HEK293 (cell line): ENCODE measurements at regions not wholly inside any gene's neighbourhood (a gene's known extent, or its start where the extent isn't known, plus 50 kb on each side); places are given as distances from the start of the nearest gene placed in this dataset.

Experiments used
- CTCF ChIA-PET: fragments of 350-600 bp; formaldehyde crosslinking; extraction: SDS; loops from one replicate; lab custom pipeline; 2021; ENCODE audit warnings: antibody characterized with exemption; lab: Yijun Ruan, JAX
- POLR2A ChIA-PET: fragments of 300-600 bp; formaldehyde crosslinking; extraction: SDS; loops from one replicate; lab custom pipeline; 2020; ENCODE audit warnings: antibody characterized with exemption, inconsistent platforms; lab: Yijun Ruan, JAX
- H3K27ac ChIP-seq: fragments of 200-500 bp; sonication (Bioruptor generic); 2 replicates; pipeline ENCODE4 v1.5.1; 2014; ENCODE audit warnings: low read depth, low read length, control low read depth, inconsistent platforms; ENCODE audit errors: extremely low read depth
- H3K36me3 ChIP-seq, 2 experiments: fragments of 200-500 bp in 1 of 2; sonication (Bioruptor generic) in 1 of 2; 1 replicate in 1 of 2; 2 replicates in 1 of 2; pipeline ENCODE4 v1.5.1; 2014 to 2017; ENCODE audit warnings: inconsistent platforms in 2 of 2, low read length in 2 of 2; ENCODE audit not compliant: control insufficient read depth in 2 of 2, insufficient read depth in 1 of 2
- H3K4me1 ChIP-seq: fragments of 200-500 bp; sonication (Bioruptor generic); 2 replicates; pipeline ENCODE4 v1.5.1; 2014; ENCODE audit warnings: mild to moderate bottlenecking, low read length, inconsistent platforms; ENCODE audit not compliant: control insufficient read depth, insufficient read depth
- H3K4me3 ChIP-seq: 2 replicates; pipeline ENCODE4 v1.5.1; 2011; ENCODE audit warnings: low read depth, mild to moderate bottlenecking, control low read depth, low read length, moderate library complexity
- H3K9me3 ChIP-seq: fragments of 200-500 bp; sonication (Bioruptor generic); 2 replicates; pipeline ENCODE4 v1.5.1; 2014; ENCODE audit warnings: low read depth, low read length, inconsistent platforms; ENCODE audit not compliant: control insufficient read depth, insufficient read depth
- GLIS1 ChIP-seq: fragments of 450-650 bp; formaldehyde crosslinking; IDR thresholded peaks from 2 replicates; pipeline ENCODE4 v1.5.1; 2016; ENCODE audit warnings: missing biosample characterization, missing genetic modification characterization
- HOXD13 ChIP-seq: sonication (generic); formaldehyde crosslinking; IDR thresholded peaks from 2 replicates; pipeline ENCODE4 v1.8.0; 2022; ENCODE audit warnings: missing genetic modification reagents, borderline replicate concordance
- MYNN ChIP-seq: fragments of 450-650 bp; formaldehyde crosslinking; IDR thresholded peaks from 2 replicates; pipeline ENCODE4 v1.5.1; 2016; ENCODE audit warnings: missing biosample characterization, missing genetic modification characterization, borderline replicate concordance
- SALL2 ChIP-seq: fragments of 450-650 bp; formaldehyde crosslinking; IDR thresholded peaks from 2 replicates; pipeline ENCODE4 v1.5.0; 2017; ENCODE audit warnings: missing biosample characterization, mild to moderate bottlenecking, missing genetic modification characterization, borderline replicate concordance
- SETDB1 ChIP-seq: IDR thresholded peaks from one replicate; pipeline ENCODE4 v1.6.1; 2017; ENCODE audit warnings: mild to moderate bottlenecking, low read length, moderate library complexity, mixed read lengths; ENCODE audit not compliant: insufficient read length
- SP2 ChIP-seq: fragments of 450-650 bp; formaldehyde crosslinking; IDR thresholded peaks from 2 replicates; pipeline ENCODE4 v1.5.1; 2016; ENCODE audit warnings: missing biosample characterization, missing genetic modification characterization
- TRIM28 ChIP-seq: IDR thresholded peaks from 2 replicates; pipeline ENCODE4 v1.6.1; 2011; ENCODE audit warnings: low read length, control low read depth, borderline replicate concordance
- WT1 ChIP-seq: fragments of 450-650 bp; formaldehyde crosslinking; IDR thresholded peaks from 2 replicates; pipeline ENCODE4 v1.5.1; 2016; ENCODE audit warnings: missing biosample characterization, missing genetic modification characterization
- ZBTB1 ChIP-seq: fragments of 450-650 bp; formaldehyde crosslinking; IDR thresholded peaks from 2 replicates; pipeline ENCODE4 v1.5.1; 2016; ENCODE audit warnings: missing biosample characterization, missing genetic modification characterization
- ZNF114 ChIP-seq: fragments of 450-650 bp; formaldehyde crosslinking; IDR thresholded peaks from 2 replicates; pipeline ENCODE4 v1.5.0; 2017; ENCODE audit warnings: missing biosample characterization, missing genetic modification characterization
- ZNF146 ChIP-seq: fragments of 450-650 bp; formaldehyde crosslinking; IDR thresholded peaks from 2 replicates; pipeline ENCODE4 v1.5.1; 2016; ENCODE audit warnings: missing biosample characterization, missing genetic modification characterization
- ZNF169 ChIP-seq: fragments of 450-650 bp; formaldehyde crosslinking; IDR thresholded peaks from 2 replicates; pipeline ENCODE4 v1.5.1; 2016; ENCODE audit warnings: missing biosample characterization, missing genetic modification characterization
- ZNF239 ChIP-seq: fragments of 450-650 bp; formaldehyde crosslinking; IDR thresholded peaks from 2 replicates; pipeline ENCODE4 v1.5.1; 2016; ENCODE audit warnings: missing biosample characterization, missing genetic modification characterization
- ZNF394 ChIP-seq: fragments of 450-650 bp; formaldehyde crosslinking; IDR thresholded peaks from 2 replicates; pipeline ENCODE4 v1.5.1; 2016; ENCODE audit warnings: missing biosample characterization, missing genetic modification characterization, mild to moderate bottlenecking, moderate library complexity, borderline replicate concordance
- ZNF48 ChIP-seq: fragments of 450-650 bp; formaldehyde crosslinking; IDR thresholded peaks from 2 replicates; pipeline ENCODE4 v1.5.1; 2016; ENCODE audit warnings: missing biosample characterization, missing genetic modification characterization
- ZNF544 ChIP-seq: fragments of 450-650 bp; formaldehyde crosslinking; IDR thresholded peaks from 2 replicates; pipeline ENCODE4 v1.5.0; 2017; ENCODE audit warnings: missing biosample characterization, missing genetic modification characterization
- ZNF558 ChIP-seq: fragments of 450-650 bp; formaldehyde crosslinking; IDR thresholded peaks from 2 replicates; pipeline ENCODE4 v1.5.1; 2016; ENCODE audit warnings: missing biosample characterization, missing genetic modification characterization
- ZNF571 ChIP-seq: fragments of 450-650 bp; formaldehyde crosslinking; IDR thresholded peaks from 2 replicates; pipeline ENCODE4 v1.5.0; 2017; ENCODE audit warnings: missing biosample characterization, missing genetic modification characterization
- ZNF660 ChIP-seq: fragments of 450-650 bp; IDR thresholded peaks from 2 replicates; pipeline ENCODE4 v1.5.1; 2018; ENCODE audit warnings: missing biosample characterization, mild to moderate bottlenecking, missing genetic modification characterization
- ZNF776 ChIP-seq: fragments of 450-650 bp; formaldehyde crosslinking; IDR thresholded peaks from 2 replicates; pipeline ENCODE4 v1.5.0; 2017; ENCODE audit warnings: missing biosample characterization, missing genetic modification characterization, borderline replicate concordance
- ZNF830 ChIP-seq: fragments of 450-650 bp; IDR thresholded peaks from 2 replicates; pipeline ENCODE4 v1.5.0; 2018; ENCODE audit warnings: missing biosample characterization, missing genetic modification characterization, low read depth, mild to moderate bottlenecking, moderate library complexity
- ZSCAN23 ChIP-seq: fragments of 450-650 bp; formaldehyde crosslinking; IDR thresholded peaks from 2 replicates; pipeline ENCODE4 v1.5.1; 2016; ENCODE audit warnings: missing biosample characterization, missing genetic modification characterization
- TF ChIP-seq, protein P1 (sequence below): sonication (generic); formaldehyde crosslinking; IDR thresholded peaks from 2 replicates; pipeline ENCODE4 v1.8.1; 2022; ENCODE audit warnings: mild to moderate bottlenecking, moderate library complexity, missing genetic modification reagents
- TF ChIP-seq, protein P2 (sequence below): fragments of 450-650 bp; formaldehyde crosslinking; conservative IDR thresholded peaks from 2 replicates; pipeline ENCODE4 v1.5.1; 2016; ENCODE audit warnings: low read depth, missing biosample characterization, missing genetic modification characterization
- TF ChIP-seq, protein P3 (sequence below): fragments of 450-650 bp; formaldehyde crosslinking; IDR thresholded peaks from 2 replicates; pipeline ENCODE4 v1.5.1; 2017; ENCODE audit warnings: missing biosample characterization, missing genetic modification characterization
- TF ChIP-seq, protein P4 (sequence below): fragments of 450-650 bp; formaldehyde crosslinking; IDR thresholded peaks from 2 replicates; pipeline ENCODE4 v1.5.1; 2016; ENCODE audit warnings: missing biosample characterization, missing genetic modification characterization
- TF ChIP-seq, protein P5 (sequence below): fragments of 450-650 bp; formaldehyde crosslinking; IDR thresholded peaks from 2 replicates; pipeline ENCODE4 v1.5.1; 2016; ENCODE audit warnings: missing biosample characterization, missing genetic modification characterization, low read depth

DNA sequence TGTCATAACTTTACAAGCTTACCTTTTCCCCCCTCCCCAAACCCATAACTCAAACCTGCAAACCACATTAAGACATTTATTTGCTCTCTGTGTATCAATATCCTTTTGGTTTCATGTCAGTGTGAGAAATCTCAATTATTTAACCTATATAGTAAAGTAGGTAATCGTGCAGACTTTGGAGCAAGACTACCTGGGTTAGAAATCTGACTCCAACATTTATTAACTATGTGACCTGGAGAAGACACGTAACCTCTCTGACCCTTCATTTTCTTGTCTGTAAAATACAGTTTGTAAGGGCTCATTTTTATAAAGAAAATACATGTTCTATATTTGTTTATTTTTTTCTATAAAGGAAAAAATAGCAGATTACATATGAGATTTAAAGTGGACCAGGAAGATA is 448.9 kb upstream of the MANEA start:
- H3K36me3 ChIP-seq: no peaks in the 10 kb centered on the region
- H3K4me1 ChIP-seq: no peaks in the 10 kb centered on the region
- no peak overlapping the region for H3K4me3 ChIP-seq
- POLR2A ChIA-PET: no interaction called here
- CTCF ChIA-PET: interaction anchor here (1.2 kb wide), 1 partner anchor 13 kb away, joined by 3 read pairs; no protein-coding TSS in a partner anchor
- no peaks in the 10 kb centered on the region for H3K9me3 ChIP-seq
- H3K27ac ChIP-seq: no peak overlapping the region
- TF ChIP-seq ZNF558: no peak
- TF ChIP-seq ZNF114 (tag by site-specific recombination): no peak
- TF ChIP-seq ZNF830 (tag by site-specific recombination): no peak
- TF ChIP-seq ZNF394 (tag by site-specific recombination): no peak
- TF ChIP-seq SALL2: no peak
- TF ChIP-seq, protein P1, sequence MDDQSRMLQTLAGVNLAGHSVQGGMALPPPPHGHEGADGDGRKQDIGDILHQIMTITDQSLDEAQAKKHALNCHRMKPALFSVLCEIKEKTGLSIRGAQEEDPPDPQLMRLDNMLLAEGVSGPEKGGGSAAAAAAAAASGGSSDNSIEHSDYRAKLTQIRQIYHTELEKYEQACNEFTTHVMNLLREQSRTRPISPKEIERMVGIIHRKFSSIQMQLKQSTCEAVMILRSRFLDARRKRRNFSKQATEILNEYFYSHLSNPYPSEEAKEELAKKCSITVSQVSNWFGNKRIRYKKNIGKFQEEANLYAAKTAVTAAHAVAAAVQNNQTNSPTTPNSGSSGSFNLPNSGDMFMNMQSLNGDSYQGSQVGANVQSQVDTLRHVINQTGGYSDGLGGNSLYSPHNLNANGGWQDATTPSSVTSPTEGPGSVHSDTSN: no peak
- TF ChIP-seq ZNF48: no peak
- TF ChIP-seq ZBTB1 (tag by site-specific recombination): no peak
- no peak for TF ChIP-seq ZNF239
- TF ChIP-seq ZNF776 (tag by site-specific recombination): no peak
- no peak for TF ChIP-seq GLIS1
- TF ChIP-seq, protein P2, sequence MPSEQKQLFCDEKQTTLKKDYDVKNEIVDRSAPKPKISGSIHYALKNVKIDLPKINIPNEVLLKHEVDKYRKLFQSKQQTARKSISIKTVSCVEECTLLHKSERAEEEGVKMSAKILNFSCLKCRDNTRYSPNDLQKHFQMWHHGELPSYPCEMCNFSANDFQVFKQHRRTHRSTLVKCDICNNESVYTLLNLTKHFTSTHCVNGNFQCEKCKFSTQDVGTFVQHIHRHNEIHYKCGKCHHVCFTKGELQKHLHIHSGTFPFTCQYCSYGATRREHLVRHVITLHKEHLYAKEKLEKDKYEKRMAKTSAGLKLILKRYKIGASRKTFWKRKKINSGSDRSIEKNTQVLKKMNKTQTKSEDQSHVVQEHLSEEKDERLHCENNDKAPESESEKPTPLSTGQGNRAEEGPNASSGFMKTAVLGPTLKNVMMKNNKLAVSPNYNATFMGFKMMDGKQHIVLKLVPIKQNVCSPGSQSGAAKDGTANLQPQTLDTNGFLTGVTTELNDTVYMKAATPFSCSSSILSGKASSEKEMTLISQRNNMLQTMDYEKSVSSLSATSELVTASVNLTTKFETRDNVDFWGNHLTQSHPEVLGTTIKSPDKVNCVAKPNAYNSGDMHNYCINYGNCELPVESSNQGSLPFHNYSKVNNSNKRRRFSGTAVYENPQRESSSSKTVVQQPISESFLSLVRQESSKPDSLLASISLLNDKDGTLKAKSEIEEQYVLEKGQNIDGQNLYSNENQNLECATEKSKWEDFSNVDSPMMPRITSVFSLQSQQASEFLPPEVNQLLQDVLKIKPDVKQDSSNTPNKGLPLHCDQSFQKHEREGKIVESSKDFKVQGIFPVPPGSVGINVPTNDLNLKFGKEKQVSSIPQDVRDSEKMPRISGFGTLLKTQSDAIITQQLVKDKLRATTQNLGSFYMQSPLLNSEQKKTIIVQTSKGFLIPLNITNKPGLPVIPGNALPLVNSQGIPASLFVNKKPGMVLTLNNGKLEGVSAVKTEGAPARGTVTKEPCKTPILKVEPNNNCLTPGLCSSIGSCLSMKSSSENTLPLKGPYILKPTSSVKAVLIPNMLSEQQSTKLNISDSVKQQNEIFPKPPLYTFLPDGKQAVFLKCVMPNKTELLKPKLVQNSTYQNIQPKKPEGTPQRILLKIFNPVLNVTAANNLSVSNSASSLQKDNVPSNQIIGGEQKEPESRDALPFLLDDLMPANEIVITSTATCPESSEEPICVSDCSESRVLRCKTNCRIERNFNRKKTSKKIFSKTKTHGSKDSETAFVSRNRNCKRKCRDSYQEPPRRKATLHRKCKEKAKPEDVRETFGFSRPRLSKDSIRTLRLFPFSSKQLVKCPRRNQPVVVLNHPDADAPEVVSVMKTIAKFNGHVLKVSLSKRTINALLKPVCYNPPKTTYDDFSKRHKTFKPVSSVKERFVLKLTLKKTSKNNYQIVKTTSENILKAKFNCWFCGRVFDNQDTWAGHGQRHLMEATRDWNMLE (tag by site-specific recombination): no peak
- no peak for TF ChIP-seq SP2
- no peak for TF ChIP-seq ZNF146 (tag by site-specific recombination)
- TF ChIP-seq MYNN: no peak
- TF ChIP-seq, protein P3, sequence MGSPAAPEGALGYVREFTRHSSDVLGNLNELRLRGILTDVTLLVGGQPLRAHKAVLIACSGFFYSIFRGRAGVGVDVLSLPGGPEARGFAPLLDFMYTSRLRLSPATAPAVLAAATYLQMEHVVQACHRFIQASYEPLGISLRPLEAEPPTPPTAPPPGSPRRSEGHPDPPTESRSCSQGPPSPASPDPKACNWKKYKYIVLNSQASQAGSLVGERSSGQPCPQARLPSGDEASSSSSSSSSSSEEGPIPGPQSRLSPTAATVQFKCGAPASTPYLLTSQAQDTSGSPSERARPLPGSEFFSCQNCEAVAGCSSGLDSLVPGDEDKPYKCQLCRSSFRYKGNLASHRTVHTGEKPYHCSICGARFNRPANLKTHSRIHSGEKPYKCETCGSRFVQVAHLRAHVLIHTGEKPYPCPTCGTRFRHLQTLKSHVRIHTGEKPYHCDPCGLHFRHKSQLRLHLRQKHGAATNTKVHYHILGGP (tag by site-specific recombination): no peak
- TF ChIP-seq TRIM28: no peak

DNA sequence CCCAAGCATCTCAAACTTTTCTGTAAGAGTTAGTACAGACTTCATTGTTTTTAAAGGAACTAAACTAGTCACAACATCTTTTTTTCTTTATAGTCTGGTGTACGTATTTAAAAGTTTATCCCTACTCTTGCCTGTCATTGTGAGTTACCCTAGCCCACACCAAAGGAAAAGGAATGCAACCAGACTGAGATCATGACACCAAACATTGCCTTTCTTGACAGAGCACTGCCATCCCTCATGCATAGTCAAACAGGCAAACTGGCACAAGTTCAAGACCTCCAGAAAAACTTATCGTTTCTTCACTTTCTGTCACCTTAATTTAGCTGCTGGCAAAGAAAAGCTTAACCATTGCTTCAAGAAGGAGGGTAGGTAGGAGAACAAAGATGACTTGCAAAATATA is 448.4 kb upstream of the MANEA start:
- Histone ChIP-seq H3K36me3 (no peaks in the 10 kb centered on the region), H3K4me3 (no peak overlapping the region), H3K4me1 (no peaks in the 10 kb centered on the region), H3K27ac (no peak overlapping the region), H3K9me3 (no peaks in the 10 kb centered on the region)
- POLR2A ChIA-PET: no interaction called here
- CTCF ChIA-PET: interaction anchor here (0.6 to 1.2 kb wide), 3 partner anchors 13 to 606 kb away, joined by 3 to 9 read pairs (median 3); no protein-coding TSS in a partner anchor
- TF ChIP-seq SETDB1: no peak
- TF ChIP-seq ZNF169 (tag by site-specific recombination): no peak
- TF ChIP-seq, protein P4, sequence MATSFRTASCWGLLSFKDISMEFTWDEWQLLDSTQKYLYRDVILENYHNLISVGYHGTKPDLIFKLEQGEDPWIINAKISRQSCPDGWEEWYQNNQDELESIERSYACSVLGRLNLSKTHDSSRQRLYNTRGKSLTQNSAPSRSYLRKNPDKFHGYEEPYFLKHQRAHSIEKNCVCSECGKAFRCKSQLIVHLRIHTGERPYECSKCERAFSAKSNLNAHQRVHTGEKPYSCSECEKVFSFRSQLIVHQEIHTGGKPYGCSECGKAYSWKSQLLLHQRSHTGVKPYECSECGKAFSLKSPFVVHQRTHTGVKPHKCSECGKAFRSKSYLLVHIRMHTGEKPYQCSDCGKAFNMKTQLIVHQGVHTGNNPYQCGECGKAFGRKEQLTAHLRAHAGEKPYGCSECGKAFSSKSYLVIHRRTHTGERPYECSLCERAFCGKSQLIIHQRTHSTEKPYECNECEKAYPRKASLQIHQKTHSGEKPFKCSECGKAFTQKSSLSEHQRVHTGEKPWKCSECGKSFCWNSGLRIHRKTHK (tag by site-specific recombination): no peak
- TF ChIP-seq ZSCAN23 (tag by site-specific recombination): no peak
- TF ChIP-seq ZNF544 (tag by site-specific recombination): no peak
- no peak for TF ChIP-seq ZBTB1 (tag by site-specific recombination)
- TF ChIP-seq ZNF660 (tag by site-specific recombination): no peak
- no peak for TF ChIP-seq WT1 (tag by site-specific recombination)
- TF ChIP-seq HOXD13 (CRISPR knock-in tag): no peak
- no peak for TF ChIP-seq ZNF571 (tag by site-specific recombination)
- TF ChIP-seq, protein P5, sequence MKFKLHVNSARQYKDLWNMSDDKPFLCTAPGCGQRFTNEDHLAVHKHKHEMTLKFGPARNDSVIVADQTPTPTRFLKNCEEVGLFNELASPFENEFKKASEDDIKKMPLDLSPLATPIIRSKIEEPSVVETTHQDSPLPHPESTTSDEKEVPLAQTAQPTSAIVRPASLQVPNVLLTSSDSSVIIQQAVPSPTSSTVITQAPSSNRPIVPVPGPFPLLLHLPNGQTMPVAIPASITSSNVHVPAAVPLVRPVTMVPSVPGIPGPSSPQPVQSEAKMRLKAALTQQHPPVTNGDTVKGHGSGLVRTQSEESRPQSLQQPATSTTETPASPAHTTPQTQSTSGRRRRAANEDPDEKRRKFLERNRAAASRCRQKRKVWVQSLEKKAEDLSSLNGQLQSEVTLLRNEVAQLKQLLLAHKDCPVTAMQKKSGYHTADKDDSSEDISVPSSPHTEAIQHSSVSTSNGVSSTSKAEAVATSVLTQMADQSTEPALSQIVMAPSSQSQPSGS (tag by site-specific recombination): no peak
